ENCODE measurements at regions not wholly inside any gene's neighbourhood (a gene's known extent, or its start where the extent isn't known, plus 50 kb on each side); places are given as distances from the start of the nearest gene placed in this dataset.

- no peak for ATAC-seq
- TF ChIP-seq POLR2AphosphoS5 (IDR thresholded peaks at IDR 0.05): no peak
- TF ChIP-seq CTCF (IDR thresholded peaks at IDR 0.05): no peak
- TF ChIP-seq POLR2A (IDR thresholded peaks at IDR 0.05): no peak
- TF ChIP-seq EP300 (IDR thresholded peaks at IDR 0.05): no peak
- H3K27me3 ChIP-seq: no peaks in the 10 kb centered on the region
These were observed 82.8 kb upstream of the DSEL start for GRCh38 chr18:67599277-67599676.

DNA sequence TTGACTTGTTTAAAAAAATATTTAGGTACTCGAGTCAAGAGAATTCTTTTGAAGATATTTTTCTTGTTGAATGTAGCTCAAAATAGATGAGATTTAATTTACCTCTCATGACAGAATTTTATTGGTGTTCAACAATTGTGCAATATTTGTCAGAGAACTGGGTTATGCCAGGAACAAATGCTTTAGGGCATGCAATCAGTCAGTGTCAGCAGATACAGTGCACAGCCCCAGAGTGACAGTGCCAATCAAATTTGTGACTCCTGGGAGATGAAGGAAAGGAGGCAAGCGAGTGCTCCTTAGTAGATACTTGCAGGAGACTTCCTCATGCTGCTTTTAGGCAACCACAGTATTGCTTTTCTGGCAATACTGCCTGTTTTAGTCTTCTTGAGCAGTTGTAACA, 81.2 kb upstream of the DSEL start:
- Histone ChIP-seq H3K9me3 (peaks cover 0 to 11% (median 0%) of the 10 kb centered on the region in 3 donors), H3K4me1 (no peaks in the 10 kb centered on the region), H3K27me3 (no peaks in the 10 kb centered on the region), H3K27ac (no peak overlapping the region), H3K36me3 (no peaks in the 10 kb centered on the region), H3K4me3 (no peak overlapping the region)
- TF ChIP-seq EP300 (IDR thresholded peaks at IDR 0.05): no peak
- no peak for TF ChIP-seq POLR2A (IDR thresholded peaks at IDR 0.05)
- TF ChIP-seq CTCF (IDR thresholded peaks at IDR 0.05): no peak
- no peak for TF ChIP-seq POLR2AphosphoS5 (IDR thresholded peaks at IDR 0.05)
- 53 to 80% methylated on average over 2 of the region's 2 CpGs for WGBS, 2 donors (ENCODE audit: low coverage in 1 of 2)
- ATAC-seq: no peak

More at GRCh38 chr18:67599277-67599676, 82.8 kb upstream of the DSEL start:
- Histone ChIP-seq H3K4me3 (no peak overlapping the region), H3K27ac (no peak overlapping the region), H3K4me1 (no peaks in the 10 kb centered on the region), H3K36me3 (no peaks in the 10 kb centered on the region), H3K9me3 (peaks cover 0 to 16% (median 0%) of the 10 kb centered on the region in 3 donors)
- 75 to 83% methylated on average over 2 of the region's 2 CpGs for WGBS, 2 donors (ENCODE audit: low coverage in 1 of 2)

DNA sequence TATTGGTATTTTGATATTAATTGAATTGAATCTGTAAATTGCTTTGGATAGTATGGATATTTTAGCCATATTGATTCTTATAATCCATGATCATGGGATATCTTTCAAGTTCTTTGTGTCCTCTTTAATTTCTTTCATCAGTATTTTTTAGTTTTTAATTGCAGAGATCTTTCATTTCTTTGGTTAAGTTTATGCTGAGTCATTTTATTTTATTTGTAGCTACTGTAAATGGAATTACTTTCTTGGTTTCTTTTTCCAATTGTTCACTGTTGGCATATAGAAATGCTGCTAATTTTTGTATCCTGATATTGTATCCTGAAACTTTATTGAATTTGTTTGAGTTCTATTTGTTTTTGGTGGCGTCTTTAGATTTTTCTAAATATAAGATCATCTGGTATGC, 79.5 kb upstream of the DSEL start:
- Histone ChIP-seq H3K27me3 (no peaks in the 10 kb centered on the region), H3K9me3 (no peaks in the 10 kb centered on the region), H3K4me3 (no peak overlapping the region), H3K4me1 (no peaks in the 10 kb centered on the region), H3K27ac (no peak overlapping the region), H3K36me3 (no peaks in the 10 kb centered on the region)
- WGBS, 2 donors (ENCODE audit: low coverage in 1 of 2): 100% methylated on average over 1 of the region's 1 CpG
- TF ChIP-seq CTCF (IDR thresholded peaks at IDR 0.05) (no peak), POLR2A (IDR thresholded peaks at IDR 0.05) (no peak), EP300 (IDR thresholded peaks at IDR 0.05) (no peak), POLR2AphosphoS5 (IDR thresholded peaks at IDR 0.05) (no peak)
- ATAC-seq: no peak

DNA sequence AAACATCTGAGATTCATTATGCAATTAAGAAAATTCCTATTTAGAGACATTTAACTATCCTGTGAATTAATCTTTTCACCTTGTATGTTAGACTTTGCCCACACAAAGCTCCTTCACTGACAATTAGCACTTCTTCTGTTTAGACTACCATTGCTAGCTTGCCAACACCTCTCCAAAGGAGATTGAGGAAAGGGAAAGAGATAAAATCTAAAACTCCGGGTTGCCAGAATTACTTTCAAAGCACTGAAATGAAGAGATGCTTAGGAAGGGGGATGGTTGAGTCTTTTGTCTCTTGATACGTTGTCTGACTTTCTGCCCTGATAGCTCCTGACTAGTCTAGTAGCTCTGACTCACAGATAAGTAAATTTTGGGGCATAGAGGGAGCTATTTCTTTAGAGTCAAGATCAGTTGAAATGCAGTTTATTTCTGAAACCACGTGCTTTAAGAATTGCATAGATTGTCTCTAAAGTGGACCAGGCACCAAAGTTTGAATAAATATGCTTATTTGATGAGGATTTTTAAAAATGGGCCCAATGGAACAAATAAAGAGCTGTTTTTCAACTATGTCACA, 74.1 kb upstream of the DSEL start:
- H3K36me3 ChIP-seq: no peaks in the 10 kb centered on the region
- no peak overlapping the region for H3K27ac ChIP-seq
- ATAC-seq: no peak
- H3K27me3 ChIP-seq: no peaks in the 10 kb centered on the region
- TF ChIP-seq POLR2AphosphoS5 (IDR thresholded peaks at IDR 0.05) (no peak), CTCF (IDR thresholded peaks at IDR 0.05) (no peak), POLR2A (IDR thresholded peaks at IDR 0.05) (no peak), EP300 (IDR thresholded peaks at IDR 0.05) (no peak)
- no peaks in the 10 kb centered on the region for H3K9me3 ChIP-seq
- WGBS, 2 donors (ENCODE audit: low coverage in 1 of 2): 21 to 48% methylated on average over 3 of the region's 3 CpGs
- no peaks in the 10 kb centered on the region for H3K4me1 ChIP-seq
- H3K4me3 ChIP-seq: no peak overlapping the region

- Histone ChIP-seq H3K36me3 (no peaks in the 10 kb centered on the region), H3K4me1 (no peaks in the 10 kb centered on the region), H3K27me3 (no peaks in the 10 kb centered on the region), H3K27ac (no peak overlapping the region), H3K4me3 (no peak overlapping the region), H3K9me3 (no peaks in the 10 kb centered on the region)
- 76 to 90% methylated on average over 3 of the region's 3 CpGs for WGBS, 2 donors (ENCODE audit: low coverage in 1 of 2)
- ATAC-seq: no peak
- no peak for TF ChIP-seq POLR2AphosphoS5 (IDR thresholded peaks at IDR 0.05)
- TF ChIP-seq POLR2A (IDR thresholded peaks at IDR 0.05): no peak
These were observed 72.8 kb upstream of the DSEL start for GRCh38 chr18:67589325-67589724.
